GM12878 (cell line): ENCODE measurements at regions not wholly inside any gene's neighbourhood (a gene's known extent, or its start where the extent isn't known, plus 50 kb on each side); places are given as distances from the start of the nearest gene placed in this dataset.

ENCODE experiments used
- ATAC-seq: fragments of 200-7000 bp; cut with Tn5 transposase; 3 replicates; pipeline ENCODE4 v1.9.1; 2020; ENCODE audit warnings: mild to moderate bottlenecking, moderate library complexity
- BruUV-seq: library from RNA; stranded (reverse); fragments of 400-500 nt; replicated peaks from 2 replicates; lab custom pipeline; 2021; lab: Mats Ljungman, UMichigan
- CTCF ChIA-PET: fragments of 300-600 bp; sonication (Branson Sonifier 250); formaldehyde crosslinking; extraction: SDS; loops from one replicate; lab custom pipeline; 2021; ENCODE audit warnings: inconsistent platforms; lab: Yijun Ruan, JAX
- POLR2A ChIA-PET: fragments of 350-600 bp; formaldehyde crosslinking; extraction: SDS; loops from one replicate; lab custom pipeline; 2021; ENCODE audit warnings: inconsistent platforms; lab: Charles Lee
- RAD21 ChIA-PET: fragments of 300-600 bp; sonication (Branson Sonifier 250); formaldehyde crosslinking; loops from one replicate; lab custom pipeline; 2023; ENCODE audit warnings: antibody characterized with exemption; ENCODE audit not compliant: unreplicated experiment; lab: Charles Lee
- SMC1A ChIA-PET: fragments of 300-600 bp; sonication (Branson Sonifier 250); formaldehyde crosslinking; loops from one replicate; lab custom pipeline; 2023; ENCODE audit not compliant: unreplicated experiment, uncharacterized antibody; lab: Charles Lee
- DNase-seq: peaks from one replicate; pipeline ENCODE4 v3.0.0-alpha.2; 2011; ENCODE audit warnings: low read depth, low spot score
- FAIRE-seq: peaks from 3 replicates; lab custom pipeline; 2011; peaks lifted over from hg19 to GRCh38; lab: Jason Lieb, UNC
- H2AFZ ChIP-seq: 2 replicates; pipeline ENCODE4 v1.6.0; 2011; ENCODE audit warnings: low read depth, low read length, control low read depth; ENCODE audit not compliant: control insufficient read depth
- H3K27ac ChIP-seq: 2 replicates; pipeline ENCODE4 v1.5.1; 2011; ENCODE audit warnings: control low read depth; ENCODE audit not compliant: control insufficient read depth, insufficient read depth
- H3K27me3 ChIP-seq, 2 experiments: replicated peaks in 1 of 2; 2 replicates each; pipeline versions ENCODE4 v1.6.0 to v1.6.1; 2011; ENCODE audit warnings: low read length in 1 of 2; ENCODE audit not compliant: control insufficient read depth in 2 of 2, insufficient read depth in 2 of 2
- H3K36me3 ChIP-seq, 2 experiments: 2 replicates each; pipeline ENCODE4 v1.5.1; 2011; ENCODE audit warnings: low read length in 1 of 2; ENCODE audit not compliant: control insufficient read depth in 2 of 2, insufficient read depth in 2 of 2
- H3K4me1 ChIP-seq: 2 replicates; pipeline ENCODE4 v1.6.1; 2011; ENCODE audit warnings: mild to moderate bottlenecking, low read length, moderate library complexity, mixed read lengths; ENCODE audit not compliant: control insufficient read depth, insufficient read depth
- H3K4me2 ChIP-seq: 2 replicates; pipeline ENCODE4 v1.6.0; 2011; ENCODE audit warnings: control low read depth; ENCODE audit not compliant: control insufficient read depth, insufficient read depth
- H3K4me3 ChIP-seq: fragments of 200-600 bp; sonication (generic); 2 replicates; pipeline ENCODE4 v1.5.1; 2016
- H3K79me2 ChIP-seq: 2 replicates; pipeline ENCODE4 v1.6.0; 2011; ENCODE audit warnings: low read length; ENCODE audit not compliant: control insufficient read depth, insufficient read depth
- H3K9ac ChIP-seq: 2 replicates; pipeline ENCODE4 v1.8.0; 2011; ENCODE audit warnings: low read length, control low read depth, mixed read lengths; ENCODE audit not compliant: control insufficient read depth, insufficient read depth
- H3K9me3 ChIP-seq: replicated peaks from 3 replicates; pipeline ENCODE4 v1.5.1; 2011; ENCODE audit warnings: mild to moderate bottlenecking, low read length; ENCODE audit not compliant: control insufficient read depth, insufficient read depth
- H4K20me1 ChIP-seq: 2 replicates; pipeline ENCODE4 v1.6.0; 2011; ENCODE audit not compliant: control insufficient read depth, insufficient read depth
- CBX5 ChIP-seq: sonication (generic); IDR thresholded peaks from 2 replicates; pipeline ENCODE4 v1.6.1; 2016; ENCODE audit warnings: low read depth, moderate library complexity, mild to moderate bottlenecking, inconsistent platforms
- IKZF1 ChIP-seq: fragments of 450-650 bp; conservative IDR thresholded peaks from 2 replicates; pipeline ENCODE4 v1.6.1; 2017; ENCODE audit warnings: antibody characterized with exemption, mild to moderate bottlenecking
- IRF5 ChIP-seq: fragments of 450-650 bp; IDR thresholded peaks from 2 replicates; pipeline ENCODE4 v1.6.1; 2017; ENCODE audit warnings: borderline replicate concordance
- MAX ChIP-seq: IDR thresholded peaks from 2 replicates; pipeline ENCODE4 v1.6.1; 2012; ENCODE audit warnings: low read depth, low read length, improper control_type of control experiment
- MYC ChIP-seq: IDR thresholded peaks from 2 replicates; pipeline ENCODE4 v1.6.1; 2011; ENCODE audit warnings: mild to moderate bottlenecking, low read length, moderate library complexity, inconsistent platforms; ENCODE audit not compliant: insufficient read depth, insufficient replicate concordance, insufficient read length, severe bottlenecking
- SMAD5 ChIP-seq: IDR thresholded peaks from 2 replicates; pipeline ENCODE4 v1.6.1; 2016; ENCODE audit warnings: antibody characterized with exemption, low read depth
- SREBF1 ChIP-seq: IDR thresholded peaks from 2 replicates; pipeline ENCODE4 v1.6.1; 2012; ENCODE audit warnings: mild to moderate bottlenecking, low read length
- STAT3 ChIP-seq: IDR thresholded peaks from 2 replicates; pipeline ENCODE4 v1.6.1; 2011; ENCODE audit warnings: low read depth, low read length, improper control_type of control experiment
- ZBTB33 ChIP-seq: fragments of 450-650 bp; IDR thresholded peaks from 2 replicates; pipeline ENCODE4 v1.6.1; 2017; ENCODE audit warnings: mild to moderate bottlenecking
- ZNF207 ChIP-seq: fragments of 450-650 bp; IDR thresholded peaks from 2 replicates; pipeline ENCODE4 v1.6.1; 2014; ENCODE audit warnings: antibody characterized with exemption, mild to moderate bottlenecking, borderline replicate concordance
- WGBS: methylation state at CpG from one replicate; pipeline ENCODE4 v1.1.6; 2016; ENCODE audit warnings: low lambda C conversion rate; ENCODE audit not compliant: insufficient replicate concordance, insufficient coverage; ENCODE audit errors: missing lambda C conversion rate; 5-methylcytosine and 5-hydroxymethylcytosine counted together
- in situ Hi-C: fragments of 300-500 bp; cut with MboI; formaldehyde crosslinking; loops from 9 replicates; pipeline ENCODE4 v1.14.3; 2018; ENCODE audit warnings: mixed read lengths
- intact Hi-C: fragments of 100-400 bp; cut with micrococcal nuclease; formaldehyde crosslinking; loops from one replicate; pipeline ENCODE4 v1.14.2; 2022; ENCODE audit not compliant: unreplicated experiment

- H3K36me3 ChIP-seq: no peaks in the 10 kb centered on the region
- no peaks in the 10 kb centered on the region for H4K20me1 ChIP-seq
- FAIRE-seq (no peak), ATAC-seq (no peak), DNase-seq (no peak)
- BruUV-seq: no TSS peak
- intact Hi-C loops (no loop called here), in situ Hi-C loops (no loop called here)
- H3K79me2 ChIP-seq: no peaks in the 10 kb centered on the region
- no peaks in the 10 kb centered on the region; the same call in 2 of the 3 replicates for H3K9me3 ChIP-seq
- no peak overlapping the region for H3K4me3 ChIP-seq
- H3K9ac ChIP-seq: no peak overlapping the region
- H3K4me2 ChIP-seq: no peak overlapping the region
- SMC1A ChIA-PET: no interaction called here
- CTCF ChIA-PET: no interaction called here
- no peak for TF ChIP-seq ZNF207
- TF ChIP-seq SMAD5: no peak
- TF ChIP-seq STAT3: no peak
- no peak for TF ChIP-seq IRF5
- TF ChIP-seq SREBF1: no peak
- TF ChIP-seq CBX5: no peak
- TF ChIP-seq ZBTB33: no peak
- TF ChIP-seq IKZF1: no peak
- TF ChIP-seq MYC: no peak
- no peak for TF ChIP-seq MAX
- H3K27me3 ChIP-seq: no peaks in the 10 kb centered on the region
- POLR2A ChIA-PET: no interaction called here
- H3K27ac ChIP-seq: no peak overlapping the region
- WGBS: 35% methylated on average over 14 of the region's 14 CpGs
- no peaks in the 10 kb centered on the region for H3K4me1 ChIP-seq
- RAD21 ChIA-PET: no interaction called here
- no peak overlapping the region for H2AFZ ChIP-seq
These were observed 632.0 kb downstream of the BRD1 start for GRCh38 chr22:49195636-49196035.
